A549 (cell line): ENCODE measurements at regions not wholly inside any gene's neighbourhood (a gene's known extent, or its start where the extent isn't known, plus 50 kb on each side); places are given as distances from the start of the nearest gene placed in this dataset.
"Not testable (repeated sequence)": the region's sequence is repeated elsewhere in the genome, so short reads cannot be mapped to it uniquely, and the experiment has no call there.

ENCODE experiments used
- ATAC-seq, 2 experiments: fragments of 200-7000 bp in 1 of 2; fragments of >200 bp in 1 of 2; cut with Nextera tagmentation in 1 of 2; cut with Tn5 transposase in 1 of 2; 3 replicates each; pipeline versions ENCODE4 v1.8.0 to v1.9.1; 2018 to 2020; ENCODE audit warnings: mild to moderate bottlenecking in 1 of 2, moderate library complexity in 1 of 2
- CTCF ChIA-PET: fragments of 300-600 bp; sonication (Branson Sonifier 250); formaldehyde crosslinking; extraction: SDS; loops from one replicate; lab custom pipeline; 2021; ENCODE audit warnings: antibody characterized with exemption, inconsistent platforms; lab: Yijun Ruan, JAX
- POLR2A ChIA-PET: fragments of 350-600 bp; formaldehyde crosslinking; extraction: SDS; loops from one replicate; lab custom pipeline; 2021; ENCODE audit warnings: antibody characterized with exemption, inconsistent platforms; lab: Yijun Ruan, JAX
- DNase-seq, 2 experiments: peaks; one replicate each; pipeline versions ENCODE4 v3.0.0 to v3.0.0-alpha.2; 2011 to 2016; ENCODE audit warnings: low read depth in 1 of 2, low spot score in 1 of 2
- FAIRE-seq: peaks from 2 replicates; lab custom pipeline; 2011; peaks lifted over from hg19 to GRCh38; lab: Jason Lieb, UNC
- H3K27ac ChIP-seq, 2 experiments: fragments of >200 bp; sonication (Bioruptor Twin); formaldehyde crosslinking; 3 replicates each; pipeline ENCODE4 v1.5.1; 2016 to 2017
- H3K4me1 ChIP-seq: fragments of >200 bp; sonication (Bioruptor Twin); formaldehyde crosslinking; 3 replicates; pipeline ENCODE4 v1.6.1; 2016
- H3K4me2 ChIP-seq: fragments of >200 bp; sonication (Bioruptor Twin); formaldehyde crosslinking; 3 replicates; pipeline ENCODE4 v1.6.1; 2016
- H3K4me3 ChIP-seq: fragments of >200 bp; sonication (Bioruptor Twin); formaldehyde crosslinking; 3 replicates; pipeline ENCODE4 v1.5.1; 2016
- H3K9me3 ChIP-seq: fragments of >200 bp; sonication (Bioruptor Twin); formaldehyde crosslinking; 3 replicates; pipeline ENCODE4 v1.6.1; 2016
- CBX2 ChIP-seq: fragments of 200-600 bp; sonication (generic); IDR thresholded peaks from 2 replicates; pipeline ENCODE4 v1.6.1; 2016; ENCODE audit warnings: low read depth, mild to moderate bottlenecking, borderline replicate concordance
- CHD4 ChIP-seq: fragments of 200-600 bp; sonication (generic); IDR thresholded peaks from 2 replicates; pipeline ENCODE4 v1.6.1; 2016; ENCODE audit warnings: antibody characterized with exemption, mild to moderate bottlenecking, borderline replicate concordance
- EHMT2 ChIP-seq: fragments of 200-600 bp; sonication (generic); IDR thresholded peaks from 2 replicates; pipeline ENCODE4 v1.6.1; 2016; ENCODE audit warnings: antibody characterized with exemption, low read depth, mild to moderate bottlenecking, moderate library complexity
- ESRRA ChIP-seq: fragments of 150-350 bp; IDR thresholded peaks from 2 replicates; pipeline ENCODE4 v1.6.1; 2014; ENCODE audit warnings: mild to moderate bottlenecking, low read length, borderline replicate concordance
- FOXS1 ChIP-seq: fragments of 250-450 bp; sonication (Bioruptor Pico); IDR thresholded peaks from 2 replicates; pipeline ENCODE4 v1.5.0; 2020; ENCODE audit warnings: mild to moderate bottlenecking, moderate library complexity
- GATA3 ChIP-seq: IDR thresholded peaks from 2 replicates; pipeline ENCODE4 v1.6.1; 2012; ENCODE audit warnings: borderline replicate concordance
- HOXB13 ChIP-seq: fragments of 250-450 bp; sonication (Bioruptor Pico); IDR thresholded peaks from 2 replicates; pipeline ENCODE4 v1.5.0; 2020; ENCODE audit warnings: low read depth, mild to moderate bottlenecking, moderate library complexity
- JUNB ChIP-seq: fragments of >200 bp; sonication (Bioruptor Twin); formaldehyde crosslinking; IDR thresholded peaks from 2 replicates; pipeline ENCODE4 v1.6.1; 2016
- MAFK ChIP-seq: fragments of 450-650 bp; IDR thresholded peaks from 2 replicates; pipeline ENCODE4 v1.6.1; 2014; ENCODE audit not compliant: partially characterized antibody
- MAZ ChIP-seq: fragments of 150-350 bp; IDR thresholded peaks from 2 replicates; pipeline ENCODE4 v1.6.1; 2014; ENCODE audit warnings: antibody characterized with exemption, low read depth, low read length, borderline replicate concordance
- NR3C1 ChIP-seq: fragments of >200 bp; sonication (Bioruptor Twin); formaldehyde crosslinking; IDR thresholded peaks from 3 replicates; pipeline ENCODE4 v1.6.1; 2017
- PHF8 ChIP-seq: fragments of 200-600 bp; sonication (generic); IDR thresholded peaks from 2 replicates; pipeline ENCODE4 v1.6.1; 2016; ENCODE audit warnings: low read depth, mild to moderate bottlenecking, antibody characterized with exemption, moderate library complexity, borderline replicate concordance
- POLR2AphosphoS2 ChIP-seq: conservative IDR thresholded peaks from 2 replicates; pipeline ENCODE4 v1.6.1; 2012; ENCODE audit warnings: low read length, improper control_type of control experiment, inconsistent platforms
- RNF2 ChIP-seq: fragments of 200-600 bp; sonication (generic); IDR thresholded peaks from 2 replicates; pipeline ENCODE4 v1.6.1; 2016; ENCODE audit warnings: low read depth, mild to moderate bottlenecking, antibody characterized with exemption, moderate library complexity, borderline replicate concordance
- ZFP36 ChIP-seq: fragments of 450-650 bp; IDR thresholded peaks from 2 replicates; pipeline ENCODE4 v1.6.1; 2014; ENCODE audit warnings: borderline replicate concordance; ENCODE audit not compliant: partially characterized antibody
- ZNF302 ChIP-seq: fragments of 250-450 bp; sonication (Bioruptor Pico); IDR thresholded peaks from 2 replicates; pipeline ENCODE4 v1.9.0; 2021; ENCODE audit warnings: inconsistent platforms, mild to moderate bottlenecking, moderate library complexity
- WGBS: methylation state at CpG from one replicate; pipeline ENCODE4 v1.1.6; 2017; ENCODE audit errors: missing lambda C conversion rate; 5-methylcytosine and 5-hydroxymethylcytosine counted together
- TF ChIP-seq, protein P1 (sequence below): fragments of >200 bp; sonication (Bioruptor Twin); formaldehyde crosslinking; IDR thresholded peaks from 2 replicates; pipeline ENCODE4 v1.6.1; 2016
- TF ChIP-seq, protein P2 (sequence below): IDR thresholded peaks from 2 replicates; pipeline ENCODE4 v1.6.1; 2012
- TF ChIP-seq, protein P3 (sequence below): fragments of 250-450 bp; sonication (Bioruptor Pico); IDR thresholded peaks from 2 replicates; pipeline ENCODE4 v1.5.0; 2020; ENCODE audit warnings: low read depth, mild to moderate bottlenecking, moderate library complexity
- TF ChIP-seq, protein P4 (sequence below): fragments of >200 bp; sonication (Bioruptor Twin); formaldehyde crosslinking; IDR thresholded peaks from 3 replicates; pipeline ENCODE4 v1.5.1; 2016

DNA sequence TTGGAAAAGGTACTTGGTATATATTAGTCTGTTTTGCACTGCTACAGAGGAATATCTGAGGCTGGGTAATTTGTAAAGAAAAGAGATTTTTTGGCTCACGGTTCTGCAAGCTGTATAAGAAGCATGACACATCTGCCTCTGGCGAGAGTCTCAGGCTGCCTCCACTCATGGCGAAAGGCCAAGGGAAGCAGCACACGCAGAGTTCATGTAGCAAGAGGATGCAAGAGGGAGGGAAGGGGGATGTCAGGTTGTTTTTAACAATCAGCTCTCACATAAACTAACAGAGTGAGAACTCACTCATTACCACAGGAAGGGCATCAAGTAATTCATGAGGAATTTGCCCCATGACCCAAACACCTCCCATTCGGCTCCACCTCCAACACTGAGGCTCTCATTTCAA, 484.8 kb upstream of the DPP6 start:
- WGBS, result 23% methylated on average over 5 of the region's 5 CpGs
- CTCF ChIA-PET, result no interaction called here
- DNase-seq, result no peak
- POLR2A ChIA-PET, result no interaction called here
- Histone ChIP-seq H3K4me1 (no peaks in the 10 kb centered on the region), H3K4me2 (no peak overlapping the region), H3K4me3 (no peak overlapping the region), H3K27ac (no peak overlapping the region), H3K9me3 (0 out of 3 replicates have a peak, but pooled peaks cover 3% of the 10 kb centered on the region)
- no peak for ATAC-seq
- TF ChIP-seq POLR2AphosphoS2 (no peak), GATA3 (no peak)
- FAIRE-seq, result no peak

DNA sequence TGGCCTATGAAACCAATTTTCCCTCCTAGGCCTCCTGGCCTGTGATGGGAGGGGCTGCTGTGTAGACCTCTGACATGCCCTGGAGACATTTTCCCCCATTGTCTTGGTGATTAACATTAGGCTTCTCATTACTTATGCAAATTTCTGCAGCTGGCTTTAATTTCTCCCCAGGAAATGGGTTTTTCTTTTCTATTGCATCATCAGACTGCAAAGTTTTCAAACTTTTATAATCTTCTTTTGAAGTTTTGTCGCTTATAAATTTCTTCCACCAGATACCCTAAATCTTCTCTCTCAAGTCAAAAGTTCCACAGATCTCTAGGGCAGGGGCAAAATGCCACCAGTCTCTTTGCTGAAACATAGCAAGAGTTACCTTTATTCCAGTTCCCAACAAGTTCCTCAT, 482.7 kb upstream of the DPP6 start:
- H3K4me3 ChIP-seq, CTCF ChIA-PET, POLR2A ChIA-PET, ATAC-seq, H3K4me2 ChIP-seq, H3K4me1 ChIP-seq, FAIRE-seq, H3K9me3 ChIP-seq, H3K27ac ChIP-seq, DNase-seq: not testable (repeated sequence)
- WGBS, result 3% methylated on average over 1 of the region's 1 CpG

DNA sequence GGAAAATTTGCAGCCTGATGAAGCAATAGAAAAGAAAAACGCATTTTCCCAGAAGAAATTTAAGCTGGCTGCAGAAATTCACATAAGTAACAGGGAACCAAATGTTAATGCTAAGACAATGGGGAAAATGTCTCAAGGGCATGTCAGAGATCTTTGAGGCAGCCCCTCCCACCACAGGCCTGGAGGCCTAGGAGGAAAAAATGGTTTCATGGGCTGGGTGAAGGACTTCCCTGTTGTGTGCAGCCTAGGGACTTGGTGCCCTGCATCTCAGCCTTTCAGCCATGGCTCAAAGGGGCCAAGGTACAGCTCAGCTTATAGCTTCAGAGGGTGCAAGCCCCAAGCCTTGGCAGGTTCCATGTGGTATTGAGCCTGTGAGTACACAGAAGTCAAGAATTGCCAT, 476.1 kb upstream of the DPP6 start:
- Histone ChIP-seq H3K4me3 (no peak overlapping the region), H3K4me2 (no peak overlapping the region), H3K9me3 (peaks cover 7% of the 10 kb centered on the region; the same call in 1 of the 3 replicates), H3K4me1 (no peaks in the 10 kb centered on the region), H3K27ac (no peak overlapping the region)
- DNase-seq (no peak), ATAC-seq (no peak), FAIRE-seq (no peak)
- TF ChIP-seq ZFP36, result peak; percentile 88
- TF ChIP-seq PHF8, result no peak
- ChIA-PET POLR2A (no interaction called here), CTCF (no interaction called here)
- 4% methylated on average over 1 of the region's 1 CpG for WGBS

DNA sequence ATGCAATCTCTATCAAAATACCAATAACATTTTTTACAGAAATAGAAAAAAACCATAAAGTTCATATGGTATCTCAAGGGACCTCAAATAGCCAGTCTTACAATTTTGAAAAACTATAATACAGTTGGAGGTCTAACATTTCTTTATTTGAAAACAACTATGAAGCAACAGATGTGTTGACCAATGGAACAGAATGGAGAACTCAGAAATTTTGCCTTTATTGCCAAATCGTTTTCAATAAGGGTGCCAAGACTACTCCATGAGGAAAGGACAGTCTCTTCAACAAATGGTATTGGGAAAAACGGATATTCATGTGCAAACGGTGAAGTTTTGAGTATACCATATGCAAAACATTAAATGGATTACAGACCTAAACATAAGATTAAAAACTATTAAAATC, 470.8 kb upstream of the DPP6 start:
- Histone ChIP-seq H3K4me3 (no peak overlapping the region), H3K4me2 (no peak overlapping the region), H3K27ac (no peak overlapping the region), H3K4me1 (no peaks in the 10 kb centered on the region), H3K9me3 (peaks cover 2% of the 10 kb centered on the region; the same call in 1 of the 3 replicates)
- ChIA-PET CTCF (no interaction called here), POLR2A (no interaction called here)
- DNase-seq (no peak), ATAC-seq (no peak), FAIRE-seq (no peak)
- 0% methylated on average over 3 of the region's 3 CpGs for WGBS
- TF ChIP-seq RNF2 (no peak), MAFK (no peak), NR3C1 (no peak), ESRRA (no peak), JUNB (no peak), MAZ (no peak)
- TF ChIP-seq, protein P1, sequence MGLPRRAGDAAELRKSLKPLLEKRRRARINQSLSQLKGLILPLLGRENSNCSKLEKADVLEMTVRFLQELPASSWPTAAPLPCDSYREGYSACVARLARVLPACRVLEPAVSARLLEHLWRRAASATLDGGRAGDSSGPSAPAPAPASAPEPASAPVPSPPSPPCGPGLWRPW, result no peak

DNA sequence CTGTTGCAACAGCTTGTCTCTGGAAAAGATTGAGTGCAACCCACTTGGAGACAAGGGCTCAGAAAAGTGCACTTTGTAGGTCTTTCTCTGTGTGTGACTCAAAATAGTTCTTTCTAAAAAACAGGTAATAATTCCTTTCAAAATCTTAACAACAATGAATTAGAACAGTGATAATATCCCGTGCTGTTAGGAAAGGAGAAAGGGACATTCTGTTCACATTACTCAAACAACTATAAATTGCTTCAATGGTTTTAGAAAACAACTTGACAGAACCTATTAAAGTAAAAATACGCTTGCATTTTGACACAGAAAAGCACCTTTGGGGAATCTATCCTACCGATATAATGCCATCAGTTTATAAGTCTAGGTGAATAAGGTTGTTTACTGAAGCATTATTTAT, 468.1 kb upstream of the DPP6 start:
- TF ChIP-seq CBX2, result no peak
- no peak for TF ChIP-seq FOXS1 (CRISPR knock-in tag)
- TF ChIP-seq, protein P2, sequence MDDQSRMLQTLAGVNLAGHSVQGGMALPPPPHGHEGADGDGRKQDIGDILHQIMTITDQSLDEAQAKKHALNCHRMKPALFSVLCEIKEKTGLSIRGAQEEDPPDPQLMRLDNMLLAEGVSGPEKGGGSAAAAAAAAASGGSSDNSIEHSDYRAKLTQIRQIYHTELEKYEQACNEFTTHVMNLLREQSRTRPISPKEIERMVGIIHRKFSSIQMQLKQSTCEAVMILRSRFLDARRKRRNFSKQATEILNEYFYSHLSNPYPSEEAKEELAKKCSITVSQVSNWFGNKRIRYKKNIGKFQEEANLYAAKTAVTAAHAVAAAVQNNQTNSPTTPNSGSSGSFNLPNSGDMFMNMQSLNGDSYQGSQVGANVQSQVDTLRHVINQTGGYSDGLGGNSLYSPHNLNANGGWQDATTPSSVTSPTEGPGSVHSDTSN, result no peak
- no peak for TF ChIP-seq HOXB13 (CRISPR knock-in tag)
- TF ChIP-seq, protein P3, sequence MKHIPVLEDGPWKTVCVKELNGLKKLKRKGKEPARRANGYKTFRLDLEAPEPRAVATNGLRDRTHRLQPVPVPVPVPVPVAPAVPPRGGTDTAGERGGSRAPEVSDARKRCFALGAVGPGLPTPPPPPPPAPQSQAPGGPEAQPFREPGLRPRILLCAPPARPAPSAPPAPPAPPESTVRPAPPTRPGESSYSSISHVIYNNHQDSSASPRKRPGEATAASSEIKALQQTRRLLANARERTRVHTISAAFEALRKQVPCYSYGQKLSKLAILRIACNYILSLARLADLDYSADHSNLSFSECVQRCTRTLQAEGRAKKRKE (CRISPR knock-in tag), result no peak
- no peak for TF ChIP-seq PHF8
- TF ChIP-seq EHMT2, result no peak
- TF ChIP-seq RNF2, result no peak
- TF ChIP-seq ZNF302 (CRISPR knock-in tag), result no peak
- TF ChIP-seq CHD4, result no peak
- TF ChIP-seq, protein P4, sequence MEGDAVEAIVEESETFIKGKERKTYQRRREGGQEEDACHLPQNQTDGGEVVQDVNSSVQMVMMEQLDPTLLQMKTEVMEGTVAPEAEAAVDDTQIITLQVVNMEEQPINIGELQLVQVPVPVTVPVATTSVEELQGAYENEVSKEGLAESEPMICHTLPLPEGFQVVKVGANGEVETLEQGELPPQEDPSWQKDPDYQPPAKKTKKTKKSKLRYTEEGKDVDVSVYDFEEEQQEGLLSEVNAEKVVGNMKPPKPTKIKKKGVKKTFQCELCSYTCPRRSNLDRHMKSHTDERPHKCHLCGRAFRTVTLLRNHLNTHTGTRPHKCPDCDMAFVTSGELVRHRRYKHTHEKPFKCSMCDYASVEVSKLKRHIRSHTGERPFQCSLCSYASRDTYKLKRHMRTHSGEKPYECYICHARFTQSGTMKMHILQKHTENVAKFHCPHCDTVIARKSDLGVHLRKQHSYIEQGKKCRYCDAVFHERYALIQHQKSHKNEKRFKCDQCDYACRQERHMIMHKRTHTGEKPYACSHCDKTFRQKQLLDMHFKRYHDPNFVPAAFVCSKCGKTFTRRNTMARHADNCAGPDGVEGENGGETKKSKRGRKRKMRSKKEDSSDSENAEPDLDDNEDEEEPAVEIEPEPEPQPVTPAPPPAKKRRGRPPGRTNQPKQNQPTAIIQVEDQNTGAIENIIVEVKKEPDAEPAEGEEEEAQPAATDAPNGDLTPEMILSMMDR, result no peak
- FAIRE-seq, result no peak
- H3K9me3 ChIP-seq, result no peaks in the 10 kb centered on the region
- ChIA-PET POLR2A (no interaction called here), CTCF (no interaction called here)
- no peak for ATAC-seq
- no peak for DNase-seq
- no peak overlapping the region for H3K4me3 ChIP-seq
- WGBS, result 4% methylated on average over 3 of the region's 3 CpGs
- no peak overlapping the region for H3K27ac ChIP-seq
- H3K4me2 ChIP-seq, result no peak overlapping the region
- no peaks in the 10 kb centered on the region for H3K4me1 ChIP-seq
